NCI-H1105 (cell line): ENCODE measurements at regions not wholly inside any gene's neighbourhood (a gene's known extent, or its start where the extent isn't known, plus 50 kb on each side); places are given as distances from the start of the nearest gene placed in this dataset.
"Not testable (repeated sequence)": the region's sequence is repeated elsewhere in the genome, so short reads cannot be mapped to it uniquely, and the experiment has no call there.

ENCODE experiments used
- DNase-seq: peaks from one replicate; lab custom pipeline; 2025; lab: John Stamatoyannopoulos, UW

DNA sequence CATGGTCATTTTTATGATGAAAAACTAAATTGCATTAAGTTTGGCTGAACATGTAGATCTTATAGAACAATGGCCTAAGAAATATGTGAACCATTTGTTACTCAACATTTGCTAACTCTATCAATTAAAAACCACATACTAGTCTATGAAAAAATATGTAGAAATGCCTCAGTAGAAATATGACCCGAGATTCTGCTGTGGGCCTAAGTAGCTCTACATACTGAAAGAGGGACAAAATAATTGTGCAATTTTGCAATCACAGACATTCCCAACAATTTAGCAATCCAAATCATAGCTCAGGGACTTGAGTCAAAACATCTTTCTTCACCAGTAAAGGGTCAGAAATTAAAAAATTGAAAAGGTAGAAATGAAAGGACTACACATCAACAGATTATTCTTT, 619.0 kb downstream of the FRK start:
- DNase-seq: no peak

DNA sequence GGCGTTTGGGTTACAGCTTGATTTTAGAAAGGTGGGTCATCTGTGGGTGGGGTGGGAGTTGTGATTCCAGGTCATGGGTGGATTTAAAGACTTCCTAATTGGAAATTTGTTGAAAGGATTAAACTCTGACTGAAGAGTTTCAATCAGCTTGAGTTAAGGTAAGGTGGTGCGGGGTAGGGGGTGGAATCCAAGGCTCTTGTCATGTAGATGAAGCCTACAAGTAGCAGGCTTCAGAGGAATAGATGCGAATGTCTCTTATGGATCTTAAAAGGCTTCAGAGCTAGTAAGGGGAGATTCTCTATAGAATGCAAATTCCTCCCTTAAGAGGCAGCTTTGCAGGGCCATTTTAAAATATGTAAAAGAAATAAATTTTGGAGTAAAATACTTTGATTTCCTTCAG, 645.3 kb downstream of the FRK start:
- no peak for DNase-seq

DNA sequence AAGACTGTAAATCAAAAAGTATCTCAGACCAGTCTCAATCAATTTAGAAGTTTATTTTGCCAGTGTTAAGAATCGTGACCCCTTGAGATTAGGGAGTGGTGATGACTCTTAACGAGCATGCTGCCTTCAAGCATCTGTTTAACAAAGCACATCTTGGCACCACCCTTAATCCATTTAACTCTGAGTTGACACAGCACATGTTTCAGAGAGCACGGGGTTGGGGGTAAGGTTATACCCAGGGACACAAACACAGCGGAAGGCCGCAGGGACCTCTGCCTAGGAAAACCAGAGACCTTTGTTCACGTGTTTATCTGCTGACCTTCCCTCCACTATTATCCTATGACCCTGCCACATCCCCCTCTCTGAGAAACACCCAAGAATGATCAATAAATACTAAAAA, 645.8 kb downstream of the FRK start:
- not testable (repeated sequence) for DNase-seq

DNA sequence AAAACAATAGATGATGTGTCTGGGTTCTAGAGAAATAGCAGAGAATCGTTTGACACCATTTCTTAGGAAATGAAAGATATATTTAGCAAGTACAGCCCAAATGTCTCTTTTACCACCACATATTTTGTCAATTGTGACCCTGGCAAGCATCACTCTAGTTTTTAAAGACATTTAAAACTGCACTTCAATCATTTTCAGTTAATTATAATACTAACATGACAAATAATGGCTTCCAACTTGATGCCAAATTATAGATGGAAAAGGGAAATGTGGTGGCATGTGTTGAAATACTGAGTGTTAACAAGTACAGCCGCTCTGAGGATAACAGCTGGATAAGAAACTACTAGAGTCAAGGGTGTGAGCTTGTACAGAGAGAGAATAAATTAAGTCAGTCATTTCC, 648.9 kb downstream of the FRK start:
- no peak for DNase-seq

DNA sequence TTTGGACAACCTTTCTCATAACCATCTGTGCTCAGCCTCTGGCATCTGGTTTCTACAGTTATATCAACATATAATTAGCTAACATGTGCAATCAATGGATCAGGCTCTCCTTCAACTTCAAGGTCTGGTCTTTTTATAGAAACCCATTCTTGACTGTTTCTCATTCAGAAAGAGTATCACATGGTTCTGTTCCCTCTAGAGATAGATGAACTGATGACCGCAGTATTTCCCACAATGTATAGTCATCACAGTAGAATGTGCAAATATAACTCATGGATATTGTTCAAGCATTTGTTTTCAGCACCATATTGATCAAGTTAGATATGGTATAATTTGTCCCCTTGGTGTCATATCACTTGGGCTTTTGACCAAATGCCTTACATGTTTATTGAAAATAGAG, 656.2 kb downstream of the FRK start:
- no peak for DNase-seq

GRCh38 chr6:115398607-115399006, 662.1 kb downstream of the FRK start:
- no peak for DNase-seq

GRCh38 chr6:115396112-115396906, 664.4 kb downstream of the FRK start:
- DNase-seq: no peak

GRCh38 chr6:115393821-115394220, 666.9 kb downstream of the FRK start:
- no peak for DNase-seq

- no peak for DNase-seq
Measured at GRCh38 chr6:115370202-115370601, 690.5 kb downstream of the FRK start.

GRCh38 chr6:115365783-115366182, 694.9 kb downstream of the FRK start:
- no peak for DNase-seq

- DNase-seq: no peak
Measured at GRCh38 chr6:115363379-115363778, 697.3 kb downstream of the FRK start.

GRCh38 chr6:115362234-115362633, 698.5 kb downstream of the FRK start:
- DNase-seq: no peak

DNA sequence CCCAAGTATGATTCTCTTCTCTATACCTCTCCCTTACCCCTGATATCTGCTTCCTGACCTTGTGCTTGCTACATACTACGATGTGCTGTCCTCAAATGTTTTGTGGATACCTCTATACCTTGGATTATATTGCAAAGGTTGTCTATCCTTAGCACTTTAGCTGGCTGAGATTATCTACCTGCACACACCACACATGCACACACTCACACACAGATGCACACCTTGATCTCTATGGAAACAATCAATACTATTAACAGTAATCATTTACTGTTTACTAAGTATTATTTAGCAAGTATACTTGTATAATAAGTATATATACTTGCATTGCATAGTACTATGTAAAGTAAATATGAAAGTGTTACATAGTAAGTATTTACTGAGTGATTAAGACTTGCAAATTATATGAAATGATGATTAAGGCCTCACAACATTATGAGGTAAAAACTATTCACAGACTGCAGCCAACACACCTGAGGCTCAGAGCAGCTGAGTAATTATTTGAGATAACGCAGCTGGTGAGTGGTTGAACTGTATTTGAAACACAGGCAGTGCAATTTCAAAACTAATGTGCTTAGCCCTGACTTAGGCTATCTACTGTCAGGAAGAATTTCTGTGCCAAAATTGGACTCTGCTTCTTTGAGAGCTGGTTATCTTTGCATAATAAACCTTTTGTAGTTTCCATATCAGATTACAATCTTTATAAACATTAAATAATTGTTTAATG, 699.9 kb downstream of the FRK start:
- peak; percentile 82 for DNase-seq

DNA sequence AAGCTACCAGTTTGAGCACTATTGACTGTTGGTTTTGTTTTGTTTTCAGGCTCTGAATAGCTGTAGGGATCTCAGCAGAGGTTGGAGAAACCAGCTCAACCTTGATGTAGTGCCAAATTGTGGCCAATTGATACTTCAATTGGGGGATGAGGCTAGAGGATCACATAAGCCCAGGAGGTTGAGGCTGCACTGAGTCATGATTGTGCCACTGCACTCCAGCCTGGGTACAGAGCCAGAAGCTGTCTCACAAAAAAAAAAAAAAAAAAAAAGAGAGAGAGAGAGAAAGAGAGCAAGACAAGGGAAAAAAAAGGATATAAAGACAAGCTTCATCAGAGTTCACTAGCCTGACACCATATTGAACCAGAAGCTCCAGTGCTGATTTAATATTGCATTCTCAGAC, 702.1 kb downstream of the FRK start:
- no peak for DNase-seq

DNA sequence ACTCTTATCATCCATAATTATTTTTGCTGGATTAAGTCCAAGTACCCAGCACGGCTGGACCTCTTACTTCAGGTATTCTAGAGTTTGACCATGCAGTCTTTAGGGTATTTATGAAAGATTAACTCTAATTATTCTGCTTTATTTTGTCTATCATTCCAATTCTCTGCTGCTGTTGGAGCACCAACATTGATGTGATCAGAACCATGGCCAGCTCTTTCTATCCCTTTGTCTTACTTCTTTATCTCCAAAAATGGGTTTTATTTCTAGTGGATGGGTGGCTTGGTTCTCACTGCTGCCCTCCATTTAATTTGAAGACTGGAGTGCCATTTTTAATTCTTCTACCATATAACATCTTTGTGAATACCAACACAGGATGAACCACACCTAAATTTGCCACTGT, 704.3 kb downstream of the FRK start:
- DNase-seq: no peak

- no peak for DNase-seq
Measured at GRCh38 chr6:115323001-115323400, 737.7 kb downstream of the FRK start.

GRCh38 chr6:115319823-115320222, 740.9 kb downstream of the FRK start:
- no peak for DNase-seq

- no peak for DNase-seq
Measured at GRCh38 chr6:115310156-115310555, 750.5 kb downstream of the FRK start.

DNA sequence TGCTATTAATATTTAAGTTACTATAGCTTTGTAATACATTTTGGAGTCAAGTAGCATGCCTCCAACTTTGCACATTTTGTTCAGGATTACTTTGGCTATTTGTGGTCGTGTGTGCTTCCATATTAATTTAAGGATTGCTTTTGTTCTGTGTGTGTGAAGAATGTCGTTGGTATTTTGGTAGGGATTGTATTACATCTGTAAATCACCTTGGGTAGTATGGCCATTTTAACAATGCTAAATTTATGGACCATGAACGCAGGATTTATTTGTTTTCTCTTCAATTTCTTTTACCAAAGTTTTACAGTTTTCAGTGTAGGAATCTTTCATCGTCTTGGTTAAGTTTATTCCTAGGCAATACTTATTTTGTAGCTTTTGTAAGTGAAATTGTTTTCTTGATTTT, 758.0 kb downstream of the FRK start:
- no peak for DNase-seq

DNA sequence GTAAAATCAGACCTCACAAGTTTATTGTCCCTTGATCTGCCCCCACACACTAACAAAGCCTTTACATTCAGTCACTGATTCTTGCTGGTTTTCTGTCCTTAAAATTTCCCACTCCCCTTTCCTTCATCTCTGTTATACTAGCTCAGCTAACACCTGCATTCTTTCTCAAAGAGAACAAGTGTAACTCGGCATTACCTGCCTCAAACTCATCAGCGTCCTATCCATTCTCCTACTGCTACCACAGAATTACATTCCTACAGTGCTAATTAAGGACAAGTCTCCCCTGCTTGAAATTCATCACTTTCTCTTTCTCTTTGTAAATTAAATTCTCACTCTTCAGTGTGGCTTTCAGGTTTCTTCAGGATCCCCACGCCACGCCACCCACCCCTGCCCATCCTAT, 773.2 kb downstream of the FRK start:
- no peak for DNase-seq

GRCh38 chr6:115276881-115277565, 783.7 kb downstream of the FRK start:
- DNase-seq: no peak

DNA sequence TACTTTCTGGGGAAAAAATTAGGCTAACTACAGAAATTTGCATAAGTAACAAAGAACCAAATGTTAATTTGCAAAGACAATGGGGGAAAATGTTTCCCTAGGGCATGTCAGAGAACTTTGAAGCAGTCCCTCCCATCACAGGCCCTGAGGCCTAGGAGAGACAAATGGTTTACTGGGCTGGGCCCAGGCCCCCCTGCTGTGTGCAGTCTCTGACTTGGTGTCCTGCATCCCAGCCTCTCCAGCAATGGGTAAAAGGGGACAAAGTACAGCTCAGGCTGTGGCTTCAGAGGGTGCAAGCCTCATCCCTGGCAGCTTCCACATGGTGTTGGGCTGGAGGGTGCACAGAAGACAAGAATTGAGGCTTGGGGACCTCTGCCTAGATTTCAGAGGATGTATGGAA, 788.4 kb downstream of the FRK start:
- DNase-seq: no peak

GRCh38 chr6:115271434-115271833, 789.3 kb downstream of the FRK start:
- DNase-seq: peak; percentile 56
